Hematopoietic multipotent progenitor cell (in vitro differentiated cells): ENCODE measurements at regions not wholly inside any gene's neighbourhood (a gene's known extent, or its start where the extent isn't known, plus 50 kb on each side); places are given as distances from the start of the nearest gene placed in this dataset.
"Not testable (repeated sequence)": the region's sequence is repeated elsewhere in the genome, so short reads cannot be mapped to it uniquely, and the experiment has no call there.

Source experiments
- DNase-seq, 3 donors: peaks; one replicate each; pipeline ENCODE4 v3.0.0-alpha.2; 2011 to 2015; ENCODE audit warnings: low read depth in 2 of 3, low spot score in 2 of 3

- DNase-seq = no peak
Observed at GRCh38 chr12:33588725-33589405, 149.2 kb upstream of the SYT10 start.

GRCh38 chr12:33589576-33590114, 150.0 kb upstream of the SYT10 start:
- DNase-seq = no peak

- DNase-seq = no peak
Observed at GRCh38 chr12:33593753-33594152, 154.1 kb upstream of the SYT10 start.

- no peak for DNase-seq
Observed at GRCh38 chr12:33596061-33596460, 156.4 kb upstream of the SYT10 start.

- DNase-seq = no peak
Observed at GRCh38 chr12:33596814-33597213, 157.2 kb upstream of the SYT10 start.

- DNase-seq = no peak
Observed at GRCh38 chr12:33602515-33602914, 162.9 kb upstream of the SYT10 start.

- peak in 2 of 3 donors; percentile 14 to 35 for DNase-seq
Observed at GRCh38 chr12:33605757-33606156, 166.1 kb upstream of the SYT10 start.

- no peak for DNase-seq
Observed at GRCh38 chr12:33609910-33610309, 170.3 kb upstream of the SYT10 start.

- no peak for DNase-seq
Observed at GRCh38 chr12:33614630-33615029, 175.0 kb upstream of the SYT10 start.

- no peak for DNase-seq
Observed at GRCh38 chr12:33617218-33617617, 177.6 kb upstream of the SYT10 start.

GRCh38 chr12:33628087-33628486, 188.5 kb upstream of the SYT10 start:
- no peak for DNase-seq

- peak in 1 of 3 donors; percentile 14 for DNase-seq
Observed at GRCh38 chr12:33634544-33634943, 194.9 kb upstream of the SYT10 start.

GRCh38 chr12:33636930-33637329, 197.3 kb upstream of the SYT10 start:
- DNase-seq = not testable (repeated sequence)

GRCh38 chr12:33639975-33640374, 200.4 kb upstream of the SYT10 start:
- peak in 1 of 3 donors; percentile 5 for DNase-seq

GRCh38 chr12:33649992-33650391, 210.4 kb upstream of the SYT10 start:
- DNase-seq = no peak

GRCh38 chr12:33650832-33651231, 211.2 kb upstream of the SYT10 start:
- DNase-seq = no peak

GRCh38 chr12:33653362-33653761, 213.7 kb upstream of the SYT10 start:
- DNase-seq = no peak

GRCh38 chr12:33654313-33654712, 214.7 kb upstream of the SYT10 start:
- DNase-seq = no peak

- DNase-seq = no peak
Observed at GRCh38 chr12:33663000-33663654, 223.5 kb upstream of the SYT10 start.

- no peak for DNase-seq
Observed at GRCh38 chr12:33669349-33669748, 229.7 kb upstream of the SYT10 start.

- DNase-seq = no peak
Observed at GRCh38 chr12:33670284-33670683, 230.7 kb upstream of the SYT10 start.

GRCh38 chr12:33671676-33672075, 232.1 kb upstream of the SYT10 start:
- no peak for DNase-seq
